Pancreas (tissue), 10 donors: ENCODE measurements at regions not wholly inside any gene's neighbourhood (a gene's known extent, or its start where the extent isn't known, plus 50 kb on each side); places are given as distances from the start of the nearest gene placed in this dataset.

Experiments
- ATAC-seq, 4 donors: fragments of 200-7000 bp; cut with Tn5 transposase; one replicate each; pipeline versions ENCODE4 v1.8.0 to v1.9.1; 2020; ENCODE audit warnings: mild to moderate bottlenecking in 4 of 4, moderate library complexity in 4 of 4
- DNase-seq, 6 donors: peaks; one replicate each; pipeline ENCODE4 v3.0.0-alpha.2; 2020
- FAIRE-seq: peaks from 2 replicates; lab custom pipeline; 2012; peaks lifted over from hg19 to GRCh38; lab: Jason Lieb, UNC
- H3K27ac ChIP-seq, 4 donors: fragments of 200-600 bp; sonication (generic); 1 replicate in 3 of 4; 2 replicates in 1 of 4; pipeline versions ENCODE4 v1.5.0 to v1.8.0; 2020
- H3K27me3 ChIP-seq, 4 donors: fragments of 200-600 bp; one replicate each; pipeline ENCODE4 v1.8.0; 2021
- H3K36me3 ChIP-seq, 3 donors: fragments of 200-600 bp; sonication (generic) in 1 of 3; one replicate each; pipeline versions ENCODE4 v1.5.0 to v1.8.0; 2020 to 2021
- H3K4me1 ChIP-seq, 3 donors: fragments of 200-600 bp; one replicate each; pipeline ENCODE4 v1.8.0; 2021
- H3K4me3 ChIP-seq, 4 donors: fragments of 200-600 bp; sonication (generic) in 2 of 4; one replicate each; pipeline versions ENCODE4 v1.5.0 to v1.8.0; 2020 to 2021
- H3K9me3 ChIP-seq, 4 donors: fragments of 200-600 bp; one replicate each; pipeline ENCODE4 v1.8.0; 2021
- WGBS, 2 donors: extraction: QIAGEN DNeasy Blood & Tissue Kit; methylation state at CpG; one replicate each; pipeline ENCODE4 v1.1.7; 2013; 5-methylcytosine and 5-hydroxymethylcytosine counted together
- intact Hi-C, 3 donors: fragments of 100-400 bp; cut with DNase I; formaldehyde crosslinking; loops; one replicate each; pipeline versions ENCODE4 v1.11.1 to v1.14.2; 2022
- TF ChIP-seq, protein P1 (sequence below), 4 donors: fragments of 200-600 bp; sonication (generic) in 3 of 4; IDR thresholded peaks; one replicate each; pipeline versions ENCODE4 v1.5.0 to v1.8.0; 2021; ENCODE audit warnings: antibody characterized with exemption in 4 of 4
- donor health status: healthy with polysubstance abuse.
- donor health status: DM: no; HTN: no; CAD: no; lungs with moderate emphysema.
- donor health status: DM: no; HTN: no; CAD: no.
- donor health status: control.
- donor health status: control.
- donor health status: Bipolar disorder and iron deficiency.
- donor health status: DM: yes; HTN: yes; CAD: no.
- donor health status: DM: no; HTN: no; CAD: no.
- donor health status: DM: no; HTN: no; CAD: no.
- donor health status: DM: yes; HTN: yes; CAD: no.

DNA sequence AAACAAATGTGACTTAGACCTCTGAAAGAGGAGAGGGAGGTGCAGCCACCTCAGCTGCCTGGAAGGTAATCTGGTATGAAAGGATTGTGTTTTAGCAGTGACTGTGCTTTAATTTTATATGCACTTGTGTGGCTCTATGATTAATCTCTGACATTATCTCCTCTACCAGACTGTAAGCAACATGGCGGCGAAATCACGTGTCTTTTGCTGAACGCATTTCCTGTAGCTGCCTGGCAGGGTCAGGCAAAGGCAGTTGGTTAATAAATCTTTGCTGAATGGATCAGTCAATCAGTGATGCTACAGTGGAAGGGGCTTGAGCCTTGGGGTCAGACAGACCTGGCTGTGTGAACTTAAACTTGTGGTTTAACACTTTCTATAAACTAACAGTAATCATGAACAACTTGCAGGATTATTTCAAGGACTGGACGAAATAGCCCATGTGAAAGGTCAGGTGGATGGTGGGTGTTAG lies 96.9 kb downstream of the ADSS2 start:
- no peaks in the 10 kb centered on the region for H3K9me3 ChIP-seq
- no peak overlapping the region for H3K4me3 ChIP-seq
- WGBS, 2 donors, result 71 to 78% methylated on average over 5 of the region's 5 CpGs
- no peak for FAIRE-seq
- TF ChIP-seq, protein P1, sequence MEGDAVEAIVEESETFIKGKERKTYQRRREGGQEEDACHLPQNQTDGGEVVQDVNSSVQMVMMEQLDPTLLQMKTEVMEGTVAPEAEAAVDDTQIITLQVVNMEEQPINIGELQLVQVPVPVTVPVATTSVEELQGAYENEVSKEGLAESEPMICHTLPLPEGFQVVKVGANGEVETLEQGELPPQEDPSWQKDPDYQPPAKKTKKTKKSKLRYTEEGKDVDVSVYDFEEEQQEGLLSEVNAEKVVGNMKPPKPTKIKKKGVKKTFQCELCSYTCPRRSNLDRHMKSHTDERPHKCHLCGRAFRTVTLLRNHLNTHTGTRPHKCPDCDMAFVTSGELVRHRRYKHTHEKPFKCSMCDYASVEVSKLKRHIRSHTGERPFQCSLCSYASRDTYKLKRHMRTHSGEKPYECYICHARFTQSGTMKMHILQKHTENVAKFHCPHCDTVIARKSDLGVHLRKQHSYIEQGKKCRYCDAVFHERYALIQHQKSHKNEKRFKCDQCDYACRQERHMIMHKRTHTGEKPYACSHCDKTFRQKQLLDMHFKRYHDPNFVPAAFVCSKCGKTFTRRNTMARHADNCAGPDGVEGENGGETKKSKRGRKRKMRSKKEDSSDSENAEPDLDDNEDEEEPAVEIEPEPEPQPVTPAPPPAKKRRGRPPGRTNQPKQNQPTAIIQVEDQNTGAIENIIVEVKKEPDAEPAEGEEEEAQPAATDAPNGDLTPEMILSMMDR (IDR thresholded peaks at IDR 0.05), result no peak
- H3K27ac ChIP-seq, result no peak overlapping the region
- no peaks in the 10 kb centered on the region for H3K36me3 ChIP-seq
- H3K4me1 ChIP-seq, result no peaks in the 10 kb centered on the region
- ATAC-seq, result no peak
- intact Hi-C loops, result no loop called here
- no peaks in the 10 kb centered on the region for H3K27me3 ChIP-seq
- no peak for DNase-seq

DNA sequence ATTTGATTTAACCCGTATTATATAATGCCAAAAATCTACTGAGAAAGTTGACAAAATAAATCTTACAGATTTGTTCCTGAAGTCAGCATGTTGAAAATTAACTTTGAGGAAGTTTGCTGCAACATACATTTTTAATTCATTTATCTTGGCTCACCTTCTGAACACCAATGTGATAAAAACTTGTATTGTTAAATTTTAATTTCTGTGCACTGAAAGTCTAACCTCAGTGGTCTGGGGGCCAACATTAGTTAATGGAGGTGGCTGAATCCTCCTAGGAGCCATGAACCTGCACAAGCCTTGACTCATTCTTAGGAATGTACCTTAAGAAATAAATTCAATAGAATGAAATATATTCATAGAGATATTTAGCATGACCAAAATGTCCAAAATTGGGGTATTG lies 95.3 kb downstream of the ADSS2 start:
- H3K27me3 ChIP-seq, result no peaks in the 10 kb centered on the region
- TF ChIP-seq, protein P1 (IDR thresholded peaks at IDR 0.05), result no peak
- H3K4me3 ChIP-seq, result no peak overlapping the region
- 58 to 63% methylated on average over 1 of the region's 1 CpG for WGBS, 2 donors
- H3K27ac ChIP-seq, result no peak overlapping the region
- H3K9me3 ChIP-seq, result no peaks in the 10 kb centered on the region
- FAIRE-seq (no peak), DNase-seq (no peak), ATAC-seq (no peak)
- intact Hi-C loops, result no loop called here
- no peaks in the 10 kb centered on the region for H3K36me3 ChIP-seq
- no peaks in the 10 kb centered on the region for H3K4me1 ChIP-seq
